ENCODE measurements at regions not wholly inside any gene's neighbourhood (a gene's known extent, or its start where the extent isn't known, plus 50 kb on each side); places are given as distances from the start of the nearest gene placed in this dataset.

- FAIRE-seq, result no peak
- H3K27me3 ChIP-seq (ENCODE audit: insufficient read depth, low read length), result no peaks in the 10 kb centered on the region
- no peaks in the 10 kb centered on the region for H3K9me3 Mint-ChIP-seq (ENCODE audit: unreplicated experiment)
- H3K4me1 Mint-ChIP-seq (ENCODE audit: low read depth, unreplicated experiment), result no peaks in the 10 kb centered on the region
- no peaks in the 10 kb centered on the region for H3K27me3 Mint-ChIP-seq (ENCODE audit: low read depth, unreplicated experiment)
- H3K4me2 ChIP-seq (ENCODE audit: low read length), result no peak overlapping the region
- H3K36me3 ChIP-seq (ENCODE audit: insufficient read depth, low read length), result no peaks in the 10 kb centered on the region
- no peaks in the 10 kb centered on the region for H4K20me1 ChIP-seq (ENCODE audit: insufficient read depth, low read length)
- no peak overlapping the region for H2AFZ ChIP-seq (ENCODE audit: low read depth, low read length)
- no peak for TF ChIP-seq CTCF (IDR thresholded peaks at IDR 0.05; ENCODE audit: insufficient read depth, low read depth, low read length)
- TF ChIP-seq EZH2 (IDR thresholded peaks at IDR 0.05; ENCODE audit: insufficient read depth, low read length), result no peak
- no peak overlapping the region for H3K4me3 ChIP-seq (ENCODE audit: insufficient read depth, low read depth, low read length)
- no peaks in the 10 kb centered on the region for H3K4me1 ChIP-seq (ENCODE audit: insufficient read depth, low read length)
- no peaks in the 10 kb centered on the region for H3K9me3 ChIP-seq (ENCODE audit: insufficient read depth, low read depth, low read length)
- no peak overlapping the region for H3K9ac ChIP-seq (ENCODE audit: low read length)
- H3K27ac ChIP-seq (ENCODE audit: low read depth, low read length), result no peak overlapping the region
- DNase-seq (ENCODE audit: low read depth), result no peak
- H3K36me3 Mint-ChIP-seq (ENCODE audit: low read depth, unreplicated experiment), result no peaks in the 10 kb centered on the region
- H3K79me2 ChIP-seq (ENCODE audit: insufficient read depth, low read length), result no peaks in the 10 kb centered on the region
- H3K4me3 Mint-ChIP-seq (ENCODE audit: unreplicated experiment), result no peak overlapping the region
- no peak overlapping the region for H3K27ac Mint-ChIP-seq (ENCODE audit: unreplicated experiment)
Observed at GRCh38 chr5:116386633-116387032, 188.0 kb downstream of the SEMA6A start.

- Mint-ChIP-seq H3K4me1 (ENCODE audit: low read depth, unreplicated experiment) (no peaks in the 10 kb centered on the region), H3K4me3 (ENCODE audit: unreplicated experiment) (no peak overlapping the region), H3K27me3 (ENCODE audit: low read depth, unreplicated experiment) (no peaks in the 10 kb centered on the region), H3K27ac (ENCODE audit: unreplicated experiment) (no peak overlapping the region), H3K9me3 (ENCODE audit: unreplicated experiment) (no peaks in the 10 kb centered on the region), H3K36me3 (ENCODE audit: low read depth, unreplicated experiment) (no peaks in the 10 kb centered on the region)
- Histone ChIP-seq H3K4me3 (ENCODE audit: insufficient read depth, low read depth, low read length) (no peak overlapping the region), H3K79me2 (ENCODE audit: insufficient read depth, low read length) (no peaks in the 10 kb centered on the region), H3K9ac (ENCODE audit: low read length) (no peak overlapping the region), H4K20me1 (ENCODE audit: insufficient read depth, low read length) (no peaks in the 10 kb centered on the region), H3K27ac (ENCODE audit: low read depth, low read length) (no peak overlapping the region), H2AFZ (ENCODE audit: low read depth, low read length) (no peak overlapping the region), H3K36me3 (ENCODE audit: insufficient read depth, low read length) (no peaks in the 10 kb centered on the region), H3K4me2 (ENCODE audit: low read length) (no peak overlapping the region), H3K27me3 (ENCODE audit: insufficient read depth, low read length) (no peaks in the 10 kb centered on the region), H3K9me3 (ENCODE audit: insufficient read depth, low read depth, low read length) (no peaks in the 10 kb centered on the region), H3K4me1 (ENCODE audit: insufficient read depth, low read length) (no peaks in the 10 kb centered on the region)
- FAIRE-seq (no peak), DNase-seq (ENCODE audit: low read depth) (no peak)
- no peak for TF ChIP-seq CTCF (IDR thresholded peaks at IDR 0.05; ENCODE audit: insufficient read depth, low read depth, low read length)
- no peak for TF ChIP-seq EZH2 (IDR thresholded peaks at IDR 0.05; ENCODE audit: insufficient read depth, low read length)
Observed at GRCh38 chr5:116382874-116383266, 191.8 kb downstream of the SEMA6A start.

GRCh38 chr5:116382032-116382873 is 192.4 kb downstream of the SEMA6A start:
- no peak overlapping the region for H3K4me3 ChIP-seq (ENCODE audit: insufficient read depth, low read depth, low read length)
- no peaks in the 10 kb centered on the region for H3K27me3 ChIP-seq (ENCODE audit: insufficient read depth, low read length)
- no peak overlapping the region for H3K9ac ChIP-seq (ENCODE audit: low read length)
- H2AFZ ChIP-seq (ENCODE audit: low read depth, low read length), result no peak overlapping the region
- no peaks in the 10 kb centered on the region for H3K79me2 ChIP-seq (ENCODE audit: insufficient read depth, low read length)
- H3K4me1 Mint-ChIP-seq (ENCODE audit: low read depth, unreplicated experiment), result no peaks in the 10 kb centered on the region
- no peaks in the 10 kb centered on the region for H3K36me3 Mint-ChIP-seq (ENCODE audit: low read depth, unreplicated experiment)
- H3K4me2 ChIP-seq (ENCODE audit: low read length), result no peak overlapping the region
- H3K27ac Mint-ChIP-seq (ENCODE audit: unreplicated experiment), result no peak overlapping the region
- FAIRE-seq, result no peak
- no peak overlapping the region for H3K4me3 Mint-ChIP-seq (ENCODE audit: unreplicated experiment)
- no peaks in the 10 kb centered on the region for H3K9me3 Mint-ChIP-seq (ENCODE audit: unreplicated experiment)
- H3K36me3 ChIP-seq (ENCODE audit: insufficient read depth, low read length), result no peaks in the 10 kb centered on the region
- DNase-seq (ENCODE audit: low read depth), result no peak
- H3K4me1 ChIP-seq (ENCODE audit: insufficient read depth, low read length), result no peaks in the 10 kb centered on the region
- no peaks in the 10 kb centered on the region for H4K20me1 ChIP-seq (ENCODE audit: insufficient read depth, low read length)
- TF ChIP-seq EZH2 (IDR thresholded peaks at IDR 0.05; ENCODE audit: insufficient read depth, low read length), result no peak
- TF ChIP-seq CTCF (IDR thresholded peaks at IDR 0.05; ENCODE audit: insufficient read depth, low read depth, low read length), result no peak
- H3K27me3 Mint-ChIP-seq (ENCODE audit: low read depth, unreplicated experiment), result no peaks in the 10 kb centered on the region
- H3K27ac ChIP-seq (ENCODE audit: low read depth, low read length), result no peak overlapping the region
- H3K9me3 ChIP-seq (ENCODE audit: insufficient read depth, low read depth, low read length), result no peaks in the 10 kb centered on the region

Measured in astrocyte (in vitro differentiated cells and primary cell).